CD8-positive, alpha-beta memory T cell (primary cell): ENCODE measurements at regions not wholly inside any gene's neighbourhood (a gene's known extent, or its start where the extent isn't known, plus 50 kb on each side); places are given as distances from the start of the nearest gene placed in this dataset.

Source experiments
- CTCF ChIA-PET: fragments of 350-600 bp; sonication (Branson Sonifier 250); formaldehyde crosslinking; loops from one replicate; lab custom pipeline; 2021; ENCODE audit warnings: antibody characterized with exemption; lab: Charles Lee
- POLR2A ChIA-PET: fragments of 350-600 bp; sonication (Branson Sonifier 250); formaldehyde crosslinking; loops from one replicate; lab custom pipeline; 2021; ENCODE audit warnings: antibody characterized with exemption; lab: Charles Lee
- DNase-seq, 5 donors: peaks; one replicate each; pipeline versions ENCODE4 v3.0.0 to v3.0.0-alpha.2; 2020 to 2022; ENCODE audit warnings: mixed read lengths in 1 of 5
- H3K27ac ChIP-seq: one replicate; pipeline ENCODE4 v1.7.0; 2013; ENCODE audit warnings: low read depth, mild to moderate bottlenecking, low read length, moderate library complexity
- H3K27me3 ChIP-seq: 2 replicates; pipeline ENCODE4 v1.7.0; 2013; ENCODE audit warnings: low read length, mild to moderate bottlenecking; ENCODE audit not compliant: insufficient read depth, poor library complexity, severe bottlenecking
- H3K36me3 ChIP-seq: 2 replicates; pipeline ENCODE4 v1.7.0; 2013; ENCODE audit warnings: mild to moderate bottlenecking, low read length, moderate library complexity; ENCODE audit not compliant: insufficient read depth
- H3K4me1 ChIP-seq: 2 replicates; pipeline ENCODE4 v1.7.0; 2013; ENCODE audit warnings: mild to moderate bottlenecking, low read length, moderate library complexity; ENCODE audit not compliant: insufficient read depth
- H3K4me3 ChIP-seq: 2 replicates; pipeline ENCODE4 v1.7.0; 2013; ENCODE audit warnings: mild to moderate bottlenecking, low read length
- H3K9me3 ChIP-seq: 2 replicates; pipeline ENCODE4 v1.7.0; 2013; ENCODE audit warnings: mild to moderate bottlenecking, low read length
- H3K27ac Mint-ChIP-seq, 8 donors: one replicate each; pipeline ENCODE4 v1.8.0; 2020 to 2021; ENCODE audit warnings: mixed read lengths in 8 of 8, mild to moderate bottlenecking in 6 of 8, inconsistent platforms in 3 of 8, moderate library complexity in 3 of 8
- H3K27me3 Mint-ChIP-seq, 2 donors: one replicate each; pipeline ENCODE4 v1.8.0; 2020 to 2021; ENCODE audit warnings: mixed read lengths in 2 of 2, mild to moderate bottlenecking in 1 of 2, moderate library complexity in 1 of 2
- H3K36me3 Mint-ChIP-seq, 3 donors: one replicate each; pipeline ENCODE4 v1.8.0; 2020 to 2021; ENCODE audit warnings: mixed read lengths in 3 of 3, inconsistent platforms in 1 of 3, mild to moderate bottlenecking in 1 of 3
- H3K4me1 Mint-ChIP-seq, 3 donors: one replicate each; pipeline ENCODE4 v1.8.0; 2020 to 2021; ENCODE audit warnings: mixed read lengths in 3 of 3, inconsistent platforms in 1 of 3, mild to moderate bottlenecking in 1 of 3
- H3K4me3 Mint-ChIP-seq, 7 donors: one replicate each; pipeline ENCODE4 v1.8.0; 2020 to 2021; ENCODE audit warnings: mixed read lengths in 7 of 7, mild to moderate bottlenecking in 6 of 7, moderate library complexity in 4 of 7, inconsistent platforms in 2 of 7
- H3K9me3 Mint-ChIP-seq, 5 donors: one replicate each; pipeline ENCODE4 v1.8.0; 2020 to 2022; ENCODE audit warnings: mixed read lengths in 5 of 5, mild to moderate bottlenecking in 3 of 5, moderate library complexity in 2 of 5, inconsistent platforms in 1 of 5

DNA sequence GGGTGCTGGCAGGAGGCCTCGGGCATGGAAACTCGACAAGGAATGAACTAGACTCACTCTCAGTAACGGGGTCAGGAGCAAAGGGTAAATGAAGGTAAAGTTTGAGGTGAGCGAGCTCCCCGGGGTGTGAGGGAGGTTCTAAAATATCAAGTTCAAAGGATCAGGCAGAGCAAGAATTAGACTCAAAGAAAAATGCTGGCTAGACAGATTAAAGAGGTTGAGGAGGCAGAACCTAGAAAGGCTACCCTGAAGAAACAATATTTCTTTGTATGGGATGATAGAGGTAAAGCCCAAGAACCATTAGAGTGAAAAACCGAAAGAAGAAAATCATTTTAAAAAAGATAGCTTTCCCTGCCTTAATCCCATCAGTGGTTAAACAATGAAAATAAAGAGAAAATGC lies 386.7 kb upstream of the MEF2C start:
- no peak overlapping the region for H3K27ac Mint-ChIP-seq
- Histone ChIP-seq H3K4me3 (no peak overlapping the region), H3K27ac (no peak overlapping the region), H3K9me3 (no peaks in the 10 kb centered on the region), H3K36me3 (no peaks in the 10 kb centered on the region), H3K27me3 (no peaks in the 10 kb centered on the region), H3K4me1 (no peaks in the 10 kb centered on the region)
- H3K27me3 Mint-ChIP-seq, result no peaks in the 10 kb centered on the region
- no peak for DNase-seq
- no peaks in the 10 kb centered on the region for H3K36me3 Mint-ChIP-seq
- CTCF ChIA-PET, result no interaction called here
- H3K4me1 Mint-ChIP-seq, result no peaks in the 10 kb centered on the region
- H3K9me3 Mint-ChIP-seq, result peaks cover 0 to 4% (median 0%) of the 10 kb centered on the region in 5 donors
- no peak overlapping the region for H3K4me3 Mint-ChIP-seq
- POLR2A ChIA-PET, result no interaction called here

DNA sequence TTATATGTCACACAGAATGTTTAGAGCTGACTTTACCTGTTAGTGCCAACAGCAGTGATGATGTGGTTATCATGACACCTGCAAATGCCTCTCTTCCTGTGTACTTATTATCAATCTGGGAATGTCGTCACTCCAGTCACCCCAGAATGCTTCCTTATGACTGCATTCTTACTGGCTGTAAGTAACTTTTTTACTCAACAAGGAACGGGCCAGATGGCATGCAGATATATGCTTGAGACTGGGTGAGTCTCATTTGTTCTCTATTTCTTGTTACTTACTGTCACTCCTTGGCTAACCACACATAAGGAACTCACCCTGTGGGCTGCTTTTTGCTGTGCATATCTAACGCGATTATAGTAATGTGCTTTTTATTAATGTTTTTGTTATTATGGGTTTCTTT lies 385.5 kb upstream of the MEF2C start:
- Mint-ChIP-seq H3K27ac (no peak overlapping the region), H3K27me3 (no peaks in the 10 kb centered on the region), H3K4me1 (no peaks in the 10 kb centered on the region), H3K36me3 (no peaks in the 10 kb centered on the region), H3K4me3 (no peak overlapping the region), H3K9me3 (peaks cover 0 to 2% (median 0%) of the 10 kb centered on the region in 5 donors)
- H3K9me3 ChIP-seq, result no peaks in the 10 kb centered on the region
- no peak overlapping the region for H3K27ac ChIP-seq
- H3K27me3 ChIP-seq, result no peaks in the 10 kb centered on the region
- ChIA-PET CTCF (no interaction called here), POLR2A (no interaction called here)
- H3K4me3 ChIP-seq, result no peak overlapping the region
- no peaks in the 10 kb centered on the region for H3K4me1 ChIP-seq
- no peak for DNase-seq
- no peaks in the 10 kb centered on the region for H3K36me3 ChIP-seq

DNA sequence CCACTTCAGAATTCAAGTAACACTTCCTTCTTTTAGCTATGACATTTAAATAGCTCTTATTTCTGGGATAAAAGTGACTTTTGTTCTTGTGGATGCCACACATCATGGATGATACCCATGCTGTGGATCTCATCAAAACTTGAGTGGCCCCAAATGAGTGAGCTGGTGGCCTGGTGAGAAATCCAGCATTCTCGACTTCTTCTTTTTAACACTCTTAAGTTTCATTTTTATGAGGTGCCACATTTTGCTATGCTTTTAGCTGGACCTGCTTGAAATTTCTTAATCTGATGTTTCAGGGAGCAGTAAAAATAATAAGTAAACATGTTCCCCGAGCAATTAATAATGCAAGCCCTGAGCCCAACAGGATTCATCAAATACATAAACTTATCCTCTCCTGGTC lies 384.8 kb upstream of the MEF2C start:
- no peaks in the 10 kb centered on the region for H3K36me3 Mint-ChIP-seq
- H3K27ac Mint-ChIP-seq, result no peak overlapping the region
- no peak overlapping the region for H3K4me3 ChIP-seq
- no peaks in the 10 kb centered on the region for H3K4me1 Mint-ChIP-seq
- no peaks in the 10 kb centered on the region for H3K27me3 ChIP-seq
- H3K9me3 Mint-ChIP-seq, result peaks cover 0 to 2% (median 0%) of the 10 kb centered on the region in 5 donors
- DNase-seq, result no peak
- CTCF ChIA-PET, result no interaction called here
- no peaks in the 10 kb centered on the region for H3K27me3 Mint-ChIP-seq
- H3K36me3 ChIP-seq, result no peaks in the 10 kb centered on the region
- no peaks in the 10 kb centered on the region for H3K9me3 ChIP-seq
- no peaks in the 10 kb centered on the region for H3K4me1 ChIP-seq
- POLR2A ChIA-PET, result no interaction called here
- no peak overlapping the region for H3K4me3 Mint-ChIP-seq
- H3K27ac ChIP-seq, result no peak overlapping the region

DNA sequence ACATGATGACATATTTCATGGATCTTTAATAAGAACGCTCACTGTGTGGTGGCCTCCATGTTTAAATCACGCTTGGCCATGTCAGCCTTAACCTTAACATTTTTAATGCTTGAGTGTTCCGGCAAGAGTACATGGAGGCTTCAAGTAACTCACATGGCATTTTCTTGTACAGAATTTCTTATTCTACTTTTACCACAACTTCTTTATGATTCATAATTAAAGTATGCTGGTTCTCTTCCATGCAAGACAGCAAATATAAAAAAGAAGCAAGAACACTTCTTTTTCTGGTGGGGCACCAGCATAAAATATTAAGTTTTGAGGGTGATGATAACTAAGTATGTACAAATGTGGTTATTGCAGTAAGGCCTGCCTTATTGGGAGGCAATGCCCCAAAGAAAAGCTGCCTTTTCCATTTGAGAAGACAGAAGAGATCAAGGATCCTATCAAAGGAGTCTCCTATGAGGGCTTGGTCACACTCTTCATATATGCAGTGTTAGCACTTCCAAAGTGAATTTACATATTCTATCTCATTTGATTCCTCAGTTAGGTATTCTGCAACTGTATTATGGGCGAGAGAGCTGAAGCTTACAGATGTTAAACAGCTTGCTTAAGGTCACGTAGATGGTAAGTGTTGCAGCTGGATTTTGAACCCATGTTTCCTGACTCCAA lies 382.7 kb upstream of the MEF2C start:
- no peak for DNase-seq
- H3K27me3 ChIP-seq, result no peaks in the 10 kb centered on the region

DNA sequence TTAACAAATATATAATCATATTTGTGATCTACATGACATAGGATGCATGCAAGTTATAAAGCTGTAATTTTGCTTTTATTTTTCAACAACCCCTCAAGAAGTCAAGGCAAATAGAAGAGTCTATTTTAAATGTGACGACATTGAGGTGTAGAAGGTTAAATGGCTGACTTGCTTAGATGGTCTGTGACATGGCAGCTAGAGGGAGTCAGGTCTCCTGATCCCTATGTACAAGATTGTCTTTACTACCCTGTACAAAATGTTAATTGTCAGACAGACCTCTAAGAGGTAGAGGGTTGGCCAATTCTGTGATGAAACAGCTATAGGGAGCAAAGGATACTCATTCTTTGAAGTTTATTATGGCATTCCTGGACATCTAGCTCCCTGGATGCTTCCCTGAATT lies 380.9 kb upstream of the MEF2C start:
- no peak overlapping the region for H3K27ac Mint-ChIP-seq

More for the DNA sequence above, 382.7 kb upstream of the MEF2C start:
- CTCF ChIA-PET, result no interaction called here
- peaks cover 0 to 3% (median 0%) of the 10 kb centered on the region in 5 donors for H3K9me3 Mint-ChIP-seq
- Histone ChIP-seq H3K36me3 (no peaks in the 10 kb centered on the region), H3K4me3 (no peak overlapping the region), H3K27ac (no peak overlapping the region), H3K4me1 (no peaks in the 10 kb centered on the region), H3K9me3 (no peaks in the 10 kb centered on the region)
- no peak overlapping the region for H3K4me3 Mint-ChIP-seq
- no peaks in the 10 kb centered on the region for H3K27me3 Mint-ChIP-seq
- H3K27ac Mint-ChIP-seq, result no peak overlapping the region
- POLR2A ChIA-PET, result no interaction called here
- no peaks in the 10 kb centered on the region for H3K36me3 Mint-ChIP-seq
- no peaks in the 10 kb centered on the region for H3K4me1 Mint-ChIP-seq

GRCh38 chr5:89262030-89262429 lies 379.0 kb upstream of the MEF2C start:
- Histone ChIP-seq H3K27me3 (no peaks in the 10 kb centered on the region), H3K4me3 (no peak overlapping the region), H3K27ac (no peak overlapping the region), H3K36me3 (no peaks in the 10 kb centered on the region), H3K9me3 (no peaks in the 10 kb centered on the region), H3K4me1 (no peaks in the 10 kb centered on the region)
- Mint-ChIP-seq H3K27me3 (no peaks in the 10 kb centered on the region), H3K4me3 (no peak overlapping the region), H3K4me1 (no peaks in the 10 kb centered on the region), H3K27ac (no peak overlapping the region), H3K9me3 (peaks cover 0 to 3% (median 0%) of the 10 kb centered on the region in 5 donors), H3K36me3 (no peaks in the 10 kb centered on the region)
- POLR2A ChIA-PET, result no interaction called here
- CTCF ChIA-PET, result no interaction called here
- no peak for DNase-seq

More for the DNA sequence above, 380.9 kb upstream of the MEF2C start:
- ChIA-PET POLR2A (no interaction called here), CTCF (no interaction called here)
- H3K4me3 ChIP-seq, result no peak overlapping the region
- H3K4me3 Mint-ChIP-seq, result no peak overlapping the region
- H3K27ac ChIP-seq, result no peak overlapping the region
- no peaks in the 10 kb centered on the region for H3K27me3 Mint-ChIP-seq
- no peak for DNase-seq
- H3K4me1 Mint-ChIP-seq, result no peaks in the 10 kb centered on the region
- no peaks in the 10 kb centered on the region for H3K9me3 ChIP-seq
- peaks cover 0 to 3% (median 0%) of the 10 kb centered on the region in 5 donors for H3K9me3 Mint-ChIP-seq
- no peaks in the 10 kb centered on the region for H3K36me3 Mint-ChIP-seq
- no peaks in the 10 kb centered on the region for H3K4me1 ChIP-seq
- no peaks in the 10 kb centered on the region for H3K36me3 ChIP-seq
- no peaks in the 10 kb centered on the region for H3K27me3 ChIP-seq

DNA sequence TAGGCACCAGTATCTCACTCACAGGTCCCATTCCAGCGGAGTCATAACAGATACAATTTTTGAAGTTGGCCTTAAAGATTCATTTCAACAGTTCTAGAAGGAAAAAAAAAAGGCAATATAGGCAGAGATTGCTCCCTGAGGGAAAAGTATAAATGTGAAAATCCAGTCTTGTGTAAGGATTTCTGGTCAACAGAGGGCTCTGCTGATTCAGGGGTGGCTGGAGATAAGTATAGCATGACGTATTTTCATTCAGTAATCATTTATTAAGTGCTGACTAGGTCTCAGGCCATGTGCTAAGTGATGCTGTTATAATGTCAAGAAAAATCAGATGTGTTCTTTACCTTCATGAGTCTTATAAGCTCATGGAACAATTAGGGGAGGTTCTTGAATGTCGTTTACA lies 377.3 kb upstream of the MEF2C start:
- H3K4me3 Mint-ChIP-seq, result no peak overlapping the region
- H3K9me3 Mint-ChIP-seq, result peaks cover 0 to 4% (median 0%) of the 10 kb centered on the region in 5 donors
- no peak overlapping the region for H3K27ac Mint-ChIP-seq
- Histone ChIP-seq H3K4me3 (no peak overlapping the region), H3K36me3 (no peaks in the 10 kb centered on the region), H3K27ac (no peak overlapping the region), H3K4me1 (no peaks in the 10 kb centered on the region), H3K9me3 (no peaks in the 10 kb centered on the region), H3K27me3 (no peaks in the 10 kb centered on the region)
- H3K4me1 Mint-ChIP-seq, result no peaks in the 10 kb centered on the region
- POLR2A ChIA-PET, result no interaction called here
- no peaks in the 10 kb centered on the region for H3K27me3 Mint-ChIP-seq
- CTCF ChIA-PET, result no interaction called here
- DNase-seq, result no peak
- H3K36me3 Mint-ChIP-seq, result no peaks in the 10 kb centered on the region

GRCh38 chr5:89255845-89256463 lies 373.0 kb upstream of the MEF2C start:
- ChIA-PET CTCF (no interaction called here), POLR2A (no interaction called here)
- H3K27me3 ChIP-seq, result no peaks in the 10 kb centered on the region
- no peak overlapping the region for H3K4me3 ChIP-seq
- Mint-ChIP-seq H3K36me3 (no peaks in the 10 kb centered on the region), H3K9me3 (peaks cover 2 to 7% (median 3%) of the 10 kb centered on the region in 5 donors), H3K4me3 (no peak overlapping the region), H3K4me1 (no peaks in the 10 kb centered on the region), H3K27me3 (no peaks in the 10 kb centered on the region), H3K27ac (no peak overlapping the region)
- no peak overlapping the region for H3K27ac ChIP-seq
- no peaks in the 10 kb centered on the region for H3K9me3 ChIP-seq
- DNase-seq, result no peak
- no peaks in the 10 kb centered on the region for H3K4me1 ChIP-seq
- H3K36me3 ChIP-seq, result no peaks in the 10 kb centered on the region
